GM21447 (cell line): ENCODE measurements at regions not wholly inside any gene's neighbourhood (a gene's known extent, or its start where the extent isn't known, plus 50 kb on each side); places are given as distances from the start of the nearest gene placed in this dataset.
"Not testable (repeated sequence)": the region's sequence is repeated elsewhere in the genome, so short reads cannot be mapped to it uniquely, and the experiment has no call there.

Source experiments
- ATAC-seq: cut with Tn5 transposase; IDR thresholded peaks from one replicate; pipeline ENCODE4 v1.9.1; 2021; ENCODE audit not compliant: unreplicated experiment

- ATAC-seq, result no peak
Measured at GRCh38 chr3:89002191-89002590, 105.2 kb upstream of the EPHA3 start.

GRCh38 chr3:89013536-89013935, 93.9 kb upstream of the EPHA3 start:
- ATAC-seq, result no peak

- no peak for ATAC-seq
Measured at GRCh38 chr3:89017531-89017930, 89.9 kb upstream of the EPHA3 start.

DNA sequence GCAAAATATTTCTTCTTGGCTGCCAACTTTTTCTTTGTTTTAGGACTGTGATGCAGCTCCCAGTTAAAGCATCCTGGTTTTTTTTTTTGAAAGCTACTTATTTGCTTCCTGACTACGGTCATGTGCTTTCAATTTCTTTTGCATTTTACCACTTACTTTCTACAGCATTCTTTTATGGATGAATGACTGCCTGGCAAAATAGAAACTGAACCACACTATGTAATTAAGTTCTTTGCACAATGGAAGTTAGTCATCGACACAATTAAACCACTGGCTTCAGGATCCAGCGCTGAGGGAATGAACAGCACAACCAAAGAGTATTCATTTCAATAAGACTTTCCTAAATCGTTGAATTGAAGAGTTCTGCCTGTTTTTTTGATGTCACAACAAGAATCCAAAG, 82.2 kb upstream of the EPHA3 start:
- no peak for ATAC-seq

- no peak for ATAC-seq
Measured at GRCh38 chr3:89032346-89033013, 74.9 kb upstream of the EPHA3 start.

- ATAC-seq, result not testable (repeated sequence)
Measured at GRCh38 chr3:89034723-89035122, 72.7 kb upstream of the EPHA3 start.

DNA sequence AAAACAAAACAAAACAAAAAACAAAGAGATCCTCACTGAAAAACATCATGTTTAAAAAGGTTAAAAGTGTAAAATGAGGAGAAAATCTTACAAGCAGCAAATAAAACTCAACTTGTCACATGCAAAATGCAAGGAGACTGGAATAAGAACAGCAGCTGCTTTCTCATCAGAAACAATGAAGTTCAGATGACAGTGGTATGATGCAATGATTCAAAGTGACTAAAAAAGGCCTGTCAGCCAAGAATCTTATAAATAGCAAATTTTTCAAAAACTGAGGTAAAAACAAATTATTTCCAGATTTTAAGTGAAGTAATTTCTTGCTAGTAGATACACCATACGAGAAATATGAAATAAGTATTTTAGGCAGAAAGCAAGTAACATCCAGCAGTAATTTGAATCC, 68.6 kb upstream of the EPHA3 start:
- no peak for ATAC-seq

DNA sequence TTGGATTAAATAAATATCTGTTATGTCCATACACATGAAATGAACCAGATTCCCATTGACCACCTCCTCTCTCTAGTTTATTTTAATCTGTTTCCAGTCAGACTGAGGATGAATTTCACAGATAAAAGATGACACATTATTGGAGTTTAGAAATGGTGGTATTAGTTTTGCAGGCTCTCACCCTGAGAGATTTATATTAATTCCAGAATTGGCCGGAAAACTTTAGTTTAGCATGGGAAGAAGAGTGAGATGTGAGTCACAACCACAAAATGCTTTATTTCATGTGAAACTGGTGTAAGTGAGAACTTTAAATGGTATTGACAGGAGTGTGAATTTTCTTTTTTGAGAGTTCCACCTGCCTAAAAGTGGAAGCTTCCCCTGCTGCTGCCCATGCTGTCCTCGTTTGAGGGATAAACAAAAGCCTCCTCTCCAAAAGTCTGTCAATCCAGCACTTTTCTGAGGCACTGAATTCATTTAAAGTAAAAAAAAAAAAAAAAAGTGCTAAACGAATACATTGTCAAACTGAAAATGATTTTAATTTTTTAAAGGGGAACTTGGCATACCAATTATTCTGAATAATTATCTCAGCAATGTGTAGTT, 65.1 kb upstream of the EPHA3 start:
- no peak for ATAC-seq

DNA sequence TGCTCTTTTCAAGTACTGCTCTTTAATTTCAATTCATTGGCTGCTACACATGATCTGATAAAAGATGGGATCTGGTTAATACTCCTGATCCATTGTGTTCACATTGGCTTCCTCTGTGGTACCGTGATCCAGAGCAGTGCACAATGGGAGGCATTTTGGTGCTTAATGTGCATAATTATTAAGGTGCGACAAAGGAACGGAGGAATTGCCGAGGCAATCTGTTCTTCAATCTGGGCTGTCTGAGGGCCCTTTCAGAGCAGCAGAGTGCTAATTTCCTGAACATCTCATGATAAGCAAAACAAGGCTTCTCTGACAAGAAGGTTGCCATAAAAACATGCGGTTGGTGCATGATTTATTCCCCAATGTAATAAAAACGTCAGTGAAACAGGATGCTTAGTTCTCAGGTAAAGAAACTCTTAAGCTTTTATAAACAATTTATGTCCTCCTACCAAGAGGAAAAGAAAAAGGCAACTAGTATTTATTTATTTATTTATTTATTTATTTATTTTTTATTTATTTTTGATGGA, 64.0 kb upstream of the EPHA3 start:
- no peak for ATAC-seq

DNA sequence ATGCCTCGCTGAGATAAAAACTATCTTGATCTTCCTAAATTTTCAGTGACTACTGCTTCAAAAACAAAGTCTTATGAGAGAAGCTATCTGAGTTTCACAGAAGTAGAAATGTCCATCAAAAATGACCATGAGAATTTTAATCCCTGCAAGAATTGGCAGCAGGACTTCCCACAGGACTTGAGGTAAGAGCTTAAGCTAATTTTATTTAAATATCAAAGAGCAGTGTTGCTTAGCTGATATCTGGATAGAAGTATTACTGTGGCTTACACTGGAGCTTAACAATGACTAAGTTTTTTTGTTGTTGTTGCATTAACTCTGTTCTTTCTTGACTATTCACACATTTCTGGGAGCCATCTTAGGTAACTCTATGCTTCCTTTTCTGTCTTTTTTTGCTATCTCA, 60.8 kb upstream of the EPHA3 start:
- ATAC-seq, result no peak

DNA sequence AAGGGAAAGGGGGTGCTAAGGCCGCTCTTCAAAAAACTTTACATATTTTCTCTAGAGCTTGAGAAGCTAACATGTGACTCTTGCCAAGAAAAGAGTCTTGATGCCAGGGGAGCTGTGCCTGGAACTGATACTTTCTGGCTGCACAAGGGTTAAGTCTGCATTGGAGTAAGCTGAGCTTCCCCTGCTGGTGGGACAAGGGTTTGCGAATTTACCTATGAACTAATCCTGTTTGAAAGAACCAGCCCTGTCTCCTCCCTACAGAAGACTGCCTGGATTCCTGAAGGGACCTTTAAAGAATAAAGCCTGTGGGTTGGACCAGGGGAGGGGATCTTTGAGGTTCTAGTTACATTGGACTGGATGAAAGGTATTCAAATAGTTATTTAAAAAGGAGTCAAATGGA, 58.3 kb upstream of the EPHA3 start:
- ATAC-seq, result no peak

GRCh38 chr3:89052386-89052785, 55.0 kb upstream of the EPHA3 start:
- ATAC-seq, result no peak

- ATAC-seq, result no peak
Measured at GRCh38 chr3:89057398-89057797, 50.0 kb upstream of the EPHA3 start.
